GM12891 (cell line): ENCODE measurements at regions not wholly inside any gene's neighbourhood (a gene's known extent, or its start where the extent isn't known, plus 50 kb on each side); places are given as distances from the start of the nearest gene placed in this dataset.
"Not testable (repeated sequence)": the region's sequence is repeated elsewhere in the genome, so short reads cannot be mapped to it uniquely, and the experiment has no call there.

Experiments
- PAX5 ChIP-seq: IDR thresholded peaks from 2 replicates; pipeline ENCODE4 v1.6.1; 2011; ENCODE audit warnings: low read length, moderate library complexity, mild to moderate bottlenecking; ENCODE audit not compliant: insufficient read depth, severe bottlenecking
- POLR2A ChIP-seq: IDR thresholded peaks from 2 replicates; pipeline ENCODE4 v1.6.1; 2011; ENCODE audit warnings: low read depth, low read length, control low read depth
- POLR2AphosphoS5 ChIP-seq: IDR thresholded peaks from 2 replicates; pipeline ENCODE4 v1.6.1; 2011; ENCODE audit warnings: low read depth, low read length, control low read depth
- SPI1 ChIP-seq: IDR thresholded peaks from 2 replicates; pipeline ENCODE4 v1.6.1; 2011; ENCODE audit warnings: low read depth, low read length, control low read depth
- TAF1 ChIP-seq: IDR thresholded peaks from 2 replicates; pipeline ENCODE4 v1.6.1; 2011; ENCODE audit warnings: low read depth, low read length, control low read depth

DNA sequence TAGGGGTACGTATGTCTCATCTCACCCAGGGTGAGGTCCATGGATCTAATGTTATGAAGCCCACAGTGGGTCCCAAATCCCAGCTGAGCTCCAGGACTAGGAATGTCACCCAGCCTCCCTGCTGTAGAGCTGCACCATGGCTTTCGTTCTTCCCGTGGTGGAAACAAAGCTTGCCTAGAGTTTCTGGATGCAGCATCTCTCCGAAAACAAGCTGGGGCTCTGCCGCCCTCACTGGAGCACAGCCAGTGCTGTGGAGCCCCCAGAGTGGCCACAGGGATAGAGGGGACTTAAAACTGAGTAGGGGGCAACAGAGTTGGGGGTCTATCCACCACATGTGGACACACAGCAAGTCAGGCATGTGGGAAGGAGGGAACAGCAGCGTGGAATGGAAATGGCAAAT, 192.1 kb downstream of the ANKRD30B start:
- not testable (repeated sequence) for TF ChIP-seq POLR2AphosphoS5, POLR2A, TAF1, PAX5, SPI1
